HG03095 (cell line): ENCODE measurements at regions not wholly inside any gene's neighbourhood (a gene's known extent, or its start where the extent isn't known, plus 50 kb on each side); places are given as distances from the start of the nearest gene placed in this dataset.
"Not testable (repeated sequence)": the region's sequence is repeated elsewhere in the genome, so short reads cannot be mapped to it uniquely, and the experiment has no call there.

Source experiments
- ATAC-seq: cut with Tn5 transposase; IDR thresholded peaks from one replicate; pipeline ENCODE4 v1.9.1; 2021; ENCODE audit warnings: moderate library complexity; ENCODE audit not compliant: unreplicated experiment

GRCh38 chr18:70641156-70641775 lies 352.4 kb downstream of the SOCS6 start:
- no peak for ATAC-seq

GRCh38 chr18:70640336-70640887 lies 351.6 kb downstream of the SOCS6 start:
- no peak for ATAC-seq

- ATAC-seq: no peak
Measured at GRCh38 chr18:70636991-70637390, 348.1 kb downstream of the SOCS6 start.

GRCh38 chr18:70634576-70635147 lies 345.8 kb downstream of the SOCS6 start:
- ATAC-seq: no peak

GRCh38 chr18:70627182-70627802 lies 338.4 kb downstream of the SOCS6 start:
- no peak for ATAC-seq

GRCh38 chr18:70622622-70623419 lies 334.0 kb downstream of the SOCS6 start:
- no peak for ATAC-seq

GRCh38 chr18:70621710-70622109 lies 332.9 kb downstream of the SOCS6 start:
- ATAC-seq: no peak

GRCh38 chr18:70620837-70621612 lies 332.2 kb downstream of the SOCS6 start:
- no peak for ATAC-seq

- ATAC-seq: no peak
Measured at GRCh38 chr18:70617020-70617763, 328.3 kb downstream of the SOCS6 start.

GRCh38 chr18:70600225-70600925 lies 311.5 kb downstream of the SOCS6 start:
- no peak for ATAC-seq

GRCh38 chr18:70598406-70598805 lies 309.6 kb downstream of the SOCS6 start:
- ATAC-seq: no peak

- ATAC-seq: no peak
Measured at GRCh38 chr18:70582981-70583380, 294.1 kb downstream of the SOCS6 start.

GRCh38 chr18:70578480-70578879 lies 289.6 kb downstream of the SOCS6 start:
- ATAC-seq: no peak

- no peak for ATAC-seq
Measured at GRCh38 chr18:70577023-70577420, 288.2 kb downstream of the SOCS6 start.

- no peak for ATAC-seq
Measured at GRCh38 chr18:70576276-70577022, 287.6 kb downstream of the SOCS6 start.

- not testable (repeated sequence) for ATAC-seq
Measured at GRCh38 chr18:70574951-70575350, 286.1 kb downstream of the SOCS6 start.

GRCh38 chr18:70569647-70570046 lies 280.8 kb downstream of the SOCS6 start:
- not testable (repeated sequence) for ATAC-seq

GRCh38 chr18:70559446-70559845 lies 270.6 kb downstream of the SOCS6 start:
- no peak for ATAC-seq

- no peak for ATAC-seq
Measured at GRCh38 chr18:70558371-70558770, 269.5 kb downstream of the SOCS6 start.
